Calu3 (cell line): ENCODE measurements at regions not wholly inside any gene's neighbourhood (a gene's known extent, or its start where the extent isn't known, plus 50 kb on each side); places are given as distances from the start of the nearest gene placed in this dataset.

Experiments used
- BruUV-seq: library from RNA; stranded (reverse); fragments of 400-500 nt; replicated peaks from 2 replicates; lab custom pipeline; 2021; lab: Mats Ljungman, UMichigan
- CTCF ChIA-PET: fragments of 300-600 bp; sonication (Branson Sonifier 250); formaldehyde crosslinking; loops from one replicate; lab custom pipeline; 2022; ENCODE audit warnings: antibody characterized with exemption; lab: Charles Lee
- DNase-seq: peaks from one replicate; pipeline ENCODE4 v3.0.0; 2022
- H3K27ac Mint-ChIP-seq: one replicate; pipeline ENCODE4 v1.8.0; 2022; ENCODE audit warnings: mixed read lengths; ENCODE audit not compliant: unreplicated experiment
- H3K27me3 Mint-ChIP-seq: one replicate; pipeline ENCODE4 v1.8.0; 2022; ENCODE audit warnings: mixed read lengths; ENCODE audit not compliant: unreplicated experiment
- H3K36me3 Mint-ChIP-seq: one replicate; pipeline ENCODE4 v1.8.0; 2022; ENCODE audit warnings: mild to moderate bottlenecking, moderate library complexity, mixed read lengths; ENCODE audit not compliant: insufficient read depth, unreplicated experiment
- H3K4me1 Mint-ChIP-seq: one replicate; pipeline ENCODE4 v1.8.0; 2022; ENCODE audit warnings: mild to moderate bottlenecking, low read depth, mixed read lengths; ENCODE audit not compliant: unreplicated experiment
- H3K4me3 Mint-ChIP-seq: one replicate; pipeline ENCODE4 v1.8.0; 2022; ENCODE audit warnings: mild to moderate bottlenecking, low read depth, moderate library complexity, mixed read lengths; ENCODE audit not compliant: unreplicated experiment
- H3K9me3 Mint-ChIP-seq: one replicate; pipeline ENCODE4 v1.8.0; 2022; ENCODE audit warnings: low read depth, mixed read lengths; ENCODE audit not compliant: unreplicated experiment
- CTCF ChIP-seq: fragments of 200-600 bp; IDR thresholded peaks from one replicate; pipeline ENCODE4 v1.8.0; 2022; ENCODE audit warnings: antibody characterized with exemption; ENCODE audit not compliant: unreplicated experiment
- intact Hi-C: fragments of 100-400 bp; cut with micrococcal nuclease; formaldehyde crosslinking; loops from one replicate; pipeline ENCODE4 v1.10.0; 2022; ENCODE audit not compliant: unreplicated experiment

- no peak for TF ChIP-seq CTCF
- DNase-seq = no peak
- Mint-ChIP-seq H3K4me1 (no peaks in the 10 kb centered on the region), H3K27me3 (no peaks in the 10 kb centered on the region), H3K4me3 (no peak overlapping the region), H3K27ac (no peak overlapping the region), H3K36me3 (no peaks in the 10 kb centered on the region), H3K9me3 (no peaks in the 10 kb centered on the region)
- intact Hi-C loops = no loop called here
- BruUV-seq = no TSS peak
- CTCF ChIA-PET = no interaction called here
Observed at GRCh38 chr12:91680864-91681263, 464.8 kb downstream of the BTG1 start.

DNA sequence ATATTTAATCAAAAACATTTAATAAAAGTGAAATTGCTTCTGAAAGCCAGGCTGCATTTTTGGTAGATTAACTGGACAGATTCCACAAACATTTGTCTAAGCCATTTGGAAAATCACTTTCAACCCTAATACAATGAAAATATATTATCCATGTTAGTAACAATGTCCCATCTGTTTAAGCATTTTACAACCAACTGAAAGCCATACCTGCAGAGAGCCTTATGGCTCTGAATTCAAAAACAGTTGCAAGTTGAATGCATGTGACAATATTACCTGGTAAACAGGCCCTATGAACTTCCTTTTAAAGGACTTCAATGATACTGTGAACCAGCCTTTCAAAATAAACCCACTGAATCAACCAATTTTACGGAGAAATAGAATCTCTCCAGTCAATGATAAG, 468.1 kb downstream of the BTG1 start:
- Mint-ChIP-seq H3K27ac (no peak overlapping the region), H3K27me3 (no peaks in the 10 kb centered on the region), H3K9me3 (no peaks in the 10 kb centered on the region), H3K4me3 (no peak overlapping the region), H3K36me3 (no peaks in the 10 kb centered on the region), H3K4me1 (no peaks in the 10 kb centered on the region)
- DNase-seq = no peak
- no TSS peak for BruUV-seq
- CTCF ChIA-PET = no interaction called here
- TF ChIP-seq CTCF = no peak
- intact Hi-C loops = no loop called here

- BruUV-seq = no TSS peak
- Mint-ChIP-seq H3K4me1 (no peaks in the 10 kb centered on the region), H3K27ac (no peak overlapping the region), H3K4me3 (no peak overlapping the region), H3K9me3 (no peaks in the 10 kb centered on the region), H3K36me3 (no peaks in the 10 kb centered on the region), H3K27me3 (no peaks in the 10 kb centered on the region)
- CTCF ChIA-PET = interaction anchor here (0.7 kb wide), 1 partner anchor 96 kb away, joined by 3 read pairs; no protein-coding TSS in a partner anchor
- intact Hi-C loops = no loop called here
- DNase-seq = no peak
- TF ChIP-seq CTCF = no peak
Observed at GRCh38 chr12:91675401-91675800, 470.2 kb downstream of the BTG1 start.

- H3K27ac Mint-ChIP-seq = no peak overlapping the region
- no peaks in the 10 kb centered on the region for H3K36me3 Mint-ChIP-seq
- H3K27me3 Mint-ChIP-seq = no peaks in the 10 kb centered on the region
- TF ChIP-seq CTCF = no peak
- no TSS peak for BruUV-seq
- DNase-seq = no peak
- intact Hi-C loops = no loop called here
- H3K4me1 Mint-ChIP-seq = no peaks in the 10 kb centered on the region
- no peak overlapping the region for H3K4me3 Mint-ChIP-seq
- CTCF ChIA-PET = no interaction called here
- peaks cover 3% of the 10 kb centered on the region for H3K9me3 Mint-ChIP-seq
Observed at GRCh38 chr12:91672130-91672529, 473.5 kb downstream of the BTG1 start.

- intact Hi-C loops = no loop called here
- CTCF ChIA-PET = no interaction called here
- no TSS peak for BruUV-seq
- no peak for DNase-seq
- Mint-ChIP-seq H3K27me3 (no peaks in the 10 kb centered on the region), H3K4me3 (no peak overlapping the region), H3K9me3 (peaks cover 6% of the 10 kb centered on the region), H3K36me3 (no peaks in the 10 kb centered on the region), H3K27ac (no peak overlapping the region), H3K4me1 (no peaks in the 10 kb centered on the region)
- no peak for TF ChIP-seq CTCF
Observed at GRCh38 chr12:91667694-91668093, 478.0 kb downstream of the BTG1 start.
